NCI-H1694 treated with DMSO at 0.1 percent for 48 hours (cell line): ENCODE measurements at regions not wholly inside any gene's neighbourhood (a gene's known extent, or its start where the extent isn't known, plus 50 kb on each side); places are given as distances from the start of the nearest gene placed in this dataset.

Experiments used
- DNase-seq: peaks from one replicate; lab custom pipeline; 2025; lab: John Stamatoyannopoulos, UW

DNA sequence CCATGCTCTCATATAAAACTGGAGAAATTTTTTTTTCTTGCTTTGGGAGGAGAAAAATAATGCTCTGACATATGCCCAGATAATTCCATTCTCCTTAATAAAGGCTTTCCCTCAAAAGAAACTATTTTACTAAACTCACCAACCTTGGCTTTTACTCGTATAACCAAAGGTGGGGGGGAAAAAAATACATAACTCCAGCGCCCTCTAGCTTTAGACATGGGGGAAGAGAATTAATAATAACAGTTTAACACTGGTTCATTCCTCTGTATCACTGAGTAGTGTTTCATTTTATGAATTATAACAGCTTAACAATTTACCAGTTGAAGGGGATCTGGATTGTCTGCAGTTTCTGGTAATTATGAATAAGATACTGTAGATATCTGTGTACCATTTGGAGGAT, 1226.1 kb downstream of the GRIK2 start:
- peak; percentile 21 for DNase-seq

GRCh38 chr6:102582569-102582968, 1189.1 kb downstream of the GRIK2 start:
- no peak for DNase-seq

GRCh38 chr6:102581378-102582124, 1188.0 kb downstream of the GRIK2 start:
- no peak for DNase-seq

- peak; percentile 70 for DNase-seq
Measured at GRCh38 chr6:102571236-102571908, 1177.9 kb downstream of the GRIK2 start.

GRCh38 chr6:102562713-102563112, 1169.2 kb downstream of the GRIK2 start:
- DNase-seq = no peak

GRCh38 chr6:102553214-102553613, 1159.7 kb downstream of the GRIK2 start:
- DNase-seq = no peak

DNA sequence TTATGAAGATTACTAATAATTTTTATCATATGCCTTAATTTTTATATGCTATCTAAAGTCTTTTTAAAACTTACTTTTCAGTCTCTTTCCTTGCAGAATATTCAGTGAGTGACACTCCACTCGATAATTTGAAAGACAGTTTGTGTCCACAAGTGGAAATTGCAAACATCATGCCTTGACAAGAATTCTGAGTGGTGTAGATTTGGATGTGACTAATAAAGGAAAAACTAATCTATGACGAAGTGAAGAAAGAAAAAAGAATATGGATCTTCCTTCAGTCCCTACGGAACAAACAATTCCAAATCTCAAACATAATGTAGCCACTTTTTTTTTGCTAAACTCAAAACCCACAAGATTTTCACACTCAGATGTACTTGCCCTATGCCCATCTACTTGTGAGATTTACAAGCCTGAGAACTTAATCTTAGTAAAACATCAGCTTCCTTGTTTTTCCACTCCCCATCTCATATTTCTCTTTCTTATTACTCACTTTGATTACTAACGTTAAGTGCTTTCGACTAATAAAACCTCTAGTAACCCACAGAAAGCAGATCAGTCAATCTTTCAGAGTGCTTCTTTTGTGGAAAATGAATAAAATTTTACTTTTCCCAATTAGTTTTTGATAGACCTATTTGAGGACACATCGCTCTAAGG, 1155.8 kb downstream of the GRIK2 start:
- no peak for DNase-seq

DNA sequence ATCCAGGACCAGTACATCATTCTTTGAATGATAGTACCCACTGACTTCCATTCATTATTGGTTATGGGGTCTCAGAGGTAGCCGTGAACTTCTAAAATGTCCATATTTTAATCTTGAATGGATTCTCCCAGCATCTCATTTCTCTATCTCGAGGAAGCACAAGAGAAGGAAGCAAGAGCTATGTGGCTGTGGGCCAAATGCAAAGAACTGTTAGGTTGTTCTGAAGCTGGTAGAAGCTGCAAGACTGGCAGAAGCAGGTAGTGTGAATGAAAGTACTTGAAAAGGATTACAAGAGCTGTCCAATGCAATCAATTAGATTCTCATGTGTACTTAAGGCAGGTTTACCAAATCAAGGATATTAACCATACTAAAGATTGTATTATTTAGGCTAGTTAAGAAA, 1131.8 kb downstream of the GRIK2 start:
- DNase-seq = no peak

DNA sequence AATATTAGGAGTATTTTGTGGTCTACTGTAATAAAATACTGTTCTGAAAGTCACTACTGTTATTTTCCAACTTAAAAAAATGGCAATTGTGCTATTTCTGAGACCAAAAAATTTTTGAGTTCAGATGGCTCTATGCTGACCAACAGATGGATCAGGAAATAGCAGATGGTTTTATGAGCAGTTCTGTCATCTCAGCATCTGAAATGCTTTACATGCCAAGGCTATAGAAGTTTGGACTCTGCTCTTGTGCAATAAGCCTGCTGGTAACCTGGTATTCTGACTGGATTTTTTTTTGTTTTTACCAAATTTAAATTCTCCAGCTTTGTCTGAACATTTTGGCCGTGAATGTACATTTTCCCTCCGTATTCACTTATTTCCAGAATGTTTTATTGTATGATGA, 1127.5 kb downstream of the GRIK2 start:
- peak; percentile 41 for DNase-seq

GRCh38 chr6:102517506-102517905, 1124.0 kb downstream of the GRIK2 start:
- no peak for DNase-seq

DNA sequence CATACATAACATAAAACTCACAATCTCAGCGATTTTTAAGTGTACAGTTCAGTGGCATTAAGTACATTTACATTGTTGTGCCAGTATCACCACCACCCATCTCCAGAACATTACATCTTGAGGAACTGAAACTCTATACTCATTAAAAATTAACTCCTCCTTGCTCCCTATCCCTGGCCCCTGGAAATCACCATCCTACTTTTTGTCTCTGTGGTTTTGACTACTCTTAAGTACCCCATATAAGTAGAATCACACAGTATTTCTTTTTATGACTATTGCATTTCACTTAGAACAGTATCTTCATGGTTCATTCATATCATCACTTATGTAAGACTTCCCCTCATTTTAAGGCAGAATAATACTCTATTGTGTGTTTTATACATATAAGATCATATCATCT, 1108.1 kb downstream of the GRIK2 start:
- no peak for DNase-seq

GRCh38 chr6:102494808-102495207, 1101.3 kb downstream of the GRIK2 start:
- no peak for DNase-seq

DNA sequence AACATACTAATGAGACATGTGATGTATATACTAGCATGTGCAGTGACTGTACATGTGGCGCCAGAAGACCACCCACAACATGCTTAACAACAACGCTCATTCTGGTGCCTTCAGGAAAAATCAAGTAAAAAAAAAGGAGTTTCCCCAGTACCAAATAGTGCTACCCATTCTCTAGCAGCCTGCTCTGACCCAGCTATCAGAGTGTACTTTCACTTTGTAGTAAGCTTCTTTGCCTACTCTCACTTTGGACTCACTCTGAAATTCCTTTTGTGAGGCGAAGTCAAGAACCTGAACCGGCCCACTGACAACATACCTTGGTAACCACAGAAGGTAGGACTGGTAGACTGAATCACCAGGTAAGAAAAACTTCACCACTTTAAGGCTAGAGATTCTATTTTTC, 1100.0 kb downstream of the GRIK2 start:
- DNase-seq = no peak

DNA sequence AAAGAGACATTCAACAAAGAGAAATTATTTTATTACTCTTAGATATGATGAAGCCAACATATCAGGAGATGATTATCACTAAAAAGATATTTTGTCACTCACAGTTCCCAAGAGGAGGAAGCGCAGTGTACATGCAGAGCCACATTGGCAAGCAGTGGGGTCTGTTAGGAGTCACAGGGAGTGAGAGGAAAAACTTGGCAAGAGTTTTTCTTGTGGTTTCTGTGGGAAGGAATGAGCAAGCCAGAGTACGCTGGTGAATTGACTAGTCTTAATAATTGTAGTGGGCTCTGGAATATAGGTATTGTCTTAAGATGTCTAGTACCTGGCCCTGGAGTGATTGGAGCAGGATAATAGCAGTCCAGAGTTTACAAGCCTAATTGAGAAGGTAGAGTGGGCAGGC, 1095.2 kb downstream of the GRIK2 start:
- no peak for DNase-seq

DNA sequence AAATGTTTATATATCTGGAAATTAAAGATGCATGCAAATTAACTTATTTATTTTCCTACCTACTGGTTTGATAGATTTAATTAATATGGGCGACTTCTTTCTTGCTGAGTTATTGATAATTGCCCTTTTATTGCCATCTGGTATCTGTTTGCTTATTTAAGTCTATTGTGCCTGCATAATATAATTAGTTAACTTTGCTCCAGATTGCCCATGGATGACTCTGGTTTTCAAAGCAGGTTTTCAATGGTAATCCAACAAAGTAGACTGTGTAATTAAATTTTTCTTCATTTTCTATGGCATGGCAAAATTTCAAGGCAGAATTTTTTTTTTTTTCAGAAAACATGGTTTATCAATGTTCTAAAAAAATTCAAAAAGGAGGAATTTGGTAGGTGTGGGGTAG, 1092.0 kb downstream of the GRIK2 start:
- DNase-seq = peak; percentile 60

- DNase-seq = no peak
Measured at GRCh38 chr6:102474041-102474807, 1080.7 kb downstream of the GRIK2 start.

DNA sequence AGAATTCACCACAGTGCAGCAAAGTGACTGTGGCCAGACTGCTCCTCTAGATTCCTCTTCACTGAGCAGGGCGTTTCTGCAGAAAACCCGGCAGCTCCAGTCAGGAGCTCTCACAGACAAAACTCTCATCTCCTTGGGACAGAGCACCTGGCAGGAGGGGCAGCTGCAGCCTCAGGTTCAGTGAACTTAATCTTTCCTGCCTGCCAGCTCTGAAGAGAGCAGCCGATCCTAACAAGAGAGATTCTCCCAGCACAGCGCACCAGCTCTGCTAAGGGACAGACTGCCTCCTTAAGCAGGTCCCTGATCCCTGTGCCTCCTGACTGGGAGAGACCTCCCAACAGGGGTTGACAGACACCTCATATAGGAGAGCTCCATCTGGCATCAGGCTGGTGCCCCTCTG, 1065.5 kb downstream of the GRIK2 start:
- DNase-seq = no peak

- peak; percentile 75 for DNase-seq
Measured at GRCh38 chr6:102438171-102438570, 1044.7 kb downstream of the GRIK2 start.

GRCh38 chr6:102417368-102417998, 1024.0 kb downstream of the GRIK2 start:
- no peak for DNase-seq

DNA sequence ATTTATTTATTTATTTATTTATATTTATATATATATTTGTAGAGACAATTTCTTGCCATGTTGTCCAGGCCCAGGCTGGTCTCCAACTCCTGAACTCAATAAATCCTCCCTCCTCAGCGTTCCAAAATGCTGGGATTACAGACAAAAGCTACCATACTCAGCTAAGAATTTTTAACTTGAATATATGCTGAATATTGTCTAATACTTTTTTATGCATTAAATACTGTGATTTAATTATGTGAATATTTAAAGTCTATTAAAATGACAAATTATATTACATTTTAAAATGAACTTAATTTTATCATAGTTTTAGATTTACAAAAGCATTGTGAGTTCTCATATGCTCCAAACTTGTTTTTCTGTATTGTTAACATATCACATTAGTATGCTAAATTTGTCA, 1022.4 kb downstream of the GRIK2 start:
- DNase-seq = no peak

DNA sequence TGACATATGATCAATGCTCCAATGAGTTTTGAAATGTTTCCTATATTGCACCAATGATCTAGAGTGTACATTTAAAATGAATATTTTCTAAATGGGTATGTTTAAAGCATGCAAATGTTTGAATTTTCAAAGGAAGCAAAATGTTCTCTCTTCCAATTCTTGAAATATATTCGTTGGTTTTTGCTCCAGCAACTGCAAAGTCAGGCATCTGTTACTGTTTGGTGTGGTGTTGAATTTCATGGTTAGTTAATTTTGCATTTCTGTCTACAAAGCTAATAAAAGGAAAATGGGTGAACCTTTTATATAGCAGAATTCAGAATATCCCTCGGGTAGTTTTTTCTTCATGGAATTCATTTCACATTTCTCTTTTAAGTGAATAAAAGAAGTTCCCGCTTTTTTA, 1018.3 kb downstream of the GRIK2 start:
- DNase-seq = peak; percentile 70
